Liver (tissue), 8 donors: ENCODE measurements at regions not wholly inside any gene's neighbourhood (a gene's known extent, or its start where the extent isn't known, plus 50 kb on each side); places are given as distances from the start of the nearest gene placed in this dataset.
"Not testable (repeated sequence)": the region's sequence is repeated elsewhere in the genome, so short reads cannot be mapped to it uniquely, and the experiment has no call there.

Experiments used
- DNase-seq: peaks from one replicate; pipeline ENCODE4 v3.0.0-alpha.2; 2017; ENCODE audit warnings: low spot score
- H3K27ac ChIP-seq, 2 donors: one replicate each; pipeline ENCODE4 v1.7.0; 2013; ENCODE audit warnings: inconsistent platforms in 2 of 2, low read length in 2 of 2, control low read depth in 1 of 2, low read depth in 1 of 2, mild to moderate bottlenecking in 1 of 2
- H3K27me3 ChIP-seq, 4 donors: one replicate each; pipeline versions ENCODE4 v1.6.1 to v1.7.0; 2013; ENCODE audit warnings: low read length in 3 of 4, inconsistent platforms in 1 of 4, mild to moderate bottlenecking in 1 of 4, moderate library complexity in 1 of 4; ENCODE audit not compliant: control insufficient read depth in 4 of 4, insufficient read depth in 4 of 4
- H3K36me3 ChIP-seq, 4 donors: one replicate each; pipeline versions ENCODE4 v1.6.1 to v1.7.0; 2013; ENCODE audit warnings: low read length in 3 of 4, mild to moderate bottlenecking in 3 of 4, low read depth in 1 of 4, moderate library complexity in 1 of 4; ENCODE audit not compliant: control insufficient read depth in 4 of 4, insufficient read depth in 3 of 4
- H3K4me1 ChIP-seq, 4 donors: one replicate each; pipeline versions ENCODE4 v1.6.1 to v1.7.0; 2013; ENCODE audit warnings: low read length in 3 of 4, mild to moderate bottlenecking in 3 of 4, moderate library complexity in 1 of 4; ENCODE audit not compliant: control insufficient read depth in 4 of 4, insufficient read depth in 4 of 4
- H3K4me3 ChIP-seq, 3 donors: one replicate each; pipeline versions ENCODE4 v1.6.1 to v1.7.0; 2013; ENCODE audit warnings: low read length in 3 of 3, control low read depth in 1 of 3, low read depth in 1 of 3, mild to moderate bottlenecking in 1 of 3
- H3K9ac ChIP-seq, 2 donors: one replicate each; pipeline ENCODE4 v1.7.0; 2013; ENCODE audit warnings: low read length in 2 of 2, mild to moderate bottlenecking in 2 of 2, moderate library complexity in 2 of 2, control low read depth in 1 of 2, low read depth in 1 of 2
- H3K9me3 ChIP-seq, 4 donors: one replicate each; pipeline versions ENCODE4 v1.6.1 to v1.7.0; 2013; ENCODE audit warnings: low read length in 3 of 4; ENCODE audit not compliant: control insufficient read depth in 4 of 4
- EGR1 ChIP-seq, 2 donors: IDR thresholded peaks; 2 replicates each; pipeline ENCODE4 v1.6.1; 2016 to 2018; ENCODE audit warnings: antibody characterized with exemption in 2 of 2, low read depth in 2 of 2
- FOXA1 ChIP-seq: IDR thresholded peaks from 2 replicates; pipeline ENCODE4 v1.6.1; 2016; ENCODE audit warnings: antibody characterized with exemption
- FOXA2 ChIP-seq: IDR thresholded peaks from 2 replicates; pipeline ENCODE4 v1.6.1; 2016; ENCODE audit warnings: antibody characterized with exemption
- GABPA ChIP-seq, 2 donors: IDR thresholded peaks in 1 of 2; conservative IDR thresholded peaks in 1 of 2; 2 replicates each; pipeline ENCODE4 v1.6.1; 2016; ENCODE audit warnings: antibody characterized with exemption in 2 of 2, mild to moderate bottlenecking in 1 of 2, moderate library complexity in 1 of 2
- HNF4A ChIP-seq, 2 donors: conservative IDR thresholded peaks; 2 replicates each; pipeline ENCODE4 v1.6.1; 2016; ENCODE audit warnings: antibody characterized with exemption in 2 of 2, mild to moderate bottlenecking in 2 of 2
- JUND ChIP-seq, 2 donors: IDR thresholded peaks; 2 replicates each; pipeline ENCODE4 v1.6.1; 2016; ENCODE audit warnings: antibody characterized with exemption in 2 of 2
- NR2F2 ChIP-seq: IDR thresholded peaks from 2 replicates; pipeline ENCODE4 v1.6.1; 2016; ENCODE audit warnings: antibody characterized with exemption
- RAD21 ChIP-seq, 2 donors: IDR thresholded peaks; 2 replicates each; pipeline ENCODE4 v1.6.1; 2016; ENCODE audit warnings: antibody characterized with exemption in 2 of 2, mild to moderate bottlenecking in 2 of 2
- RXRA ChIP-seq, 2 donors: IDR thresholded peaks; 2 replicates each; pipeline ENCODE4 v1.6.1; 2017 to 2018; ENCODE audit warnings: antibody characterized with exemption in 2 of 2, mild to moderate bottlenecking in 1 of 2
- SP1 ChIP-seq: IDR thresholded peaks from 2 replicates; pipeline ENCODE4 v1.6.1; 2018; ENCODE audit warnings: antibody characterized with exemption, mild to moderate bottlenecking
- TAF1 ChIP-seq: conservative IDR thresholded peaks from 2 replicates; pipeline ENCODE4 v1.6.1; 2016; ENCODE audit warnings: antibody characterized with exemption, mild to moderate bottlenecking
- YY1 ChIP-seq: IDR thresholded peaks from 2 replicates; pipeline ENCODE4 v1.6.1; 2016; ENCODE audit warnings: antibody characterized with exemption, mild to moderate bottlenecking
- WGBS: extraction: QIAGEN DNeasy Blood & Tissue Kit; methylation state at CpG from one replicate; pipeline ENCODE4 v1.1.7; 2013; 5-methylcytosine and 5-hydroxymethylcytosine counted together
- TF ChIP-seq, protein P1 (sequence below): fragments of 150-350 bp; IDR thresholded peaks from 2 replicates; pipeline ENCODE4 v1.5.1; 2017; ENCODE audit warnings: improper control_type of control experiment, low read depth, low read length; ENCODE audit not compliant: missing input control
- TF ChIP-seq, protein P2 (sequence below): IDR thresholded peaks from 2 replicates; pipeline ENCODE4 v1.6.1; 2016; ENCODE audit warnings: antibody characterized with exemption
- TF ChIP-seq, protein P3 (sequence below): IDR thresholded peaks from 2 replicates; pipeline ENCODE4 v1.6.1; 2016; ENCODE audit warnings: antibody characterized with exemption
- donor health status: healthy.
- donor health status: healthy.
- donor health status: healthy.
- donor health status: healthy.
- donor health status: healthy.

DNA sequence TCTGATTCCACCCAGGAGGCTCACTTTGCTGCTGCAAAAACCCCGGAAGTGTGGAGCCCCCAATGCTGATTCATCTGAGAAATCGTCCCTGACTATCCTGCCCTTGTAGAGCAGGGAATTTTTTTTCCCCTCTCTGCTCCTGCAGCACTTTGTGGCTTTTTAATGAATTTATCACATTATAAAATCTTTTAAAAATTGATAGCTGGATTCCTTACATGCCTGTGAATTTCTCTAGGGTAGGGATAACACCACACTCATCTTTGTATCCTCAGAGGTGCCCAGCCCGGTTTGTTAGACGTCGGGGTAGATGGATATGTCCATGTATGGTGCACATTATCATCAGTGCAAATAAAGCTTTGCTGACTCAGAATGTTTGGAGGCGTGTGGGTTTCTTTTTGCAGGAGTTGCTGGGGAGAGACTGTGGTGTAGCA lies 185.7 kb downstream of the STK31 start:
- no peaks in the 10 kb centered on the region for H3K9me3 ChIP-seq
- H3K9ac ChIP-seq, result no peak overlapping the region
- WGBS, result 43% methylated on average over 6 of the region's 6 CpGs
- peaks cover 0 to 4% (median 0%) of the 10 kb centered on the region in 4 donors for H3K27me3 ChIP-seq
- no peak for TF ChIP-seq GABPA (IDR thresholded peaks at IDR 0.05 in 1 of 2, conservative IDR thresholded peaks at IDR 0.05 in 1 of 2)
- no peak for TF ChIP-seq HNF4A (conservative IDR thresholded peaks at IDR 0.05)
- TF ChIP-seq EGR1 (IDR thresholded peaks at IDR 0.05; ENCODE audit: low read depth in 2 of 2), result no peak
- TF ChIP-seq JUND (IDR thresholded peaks at IDR 0.05), result no peak
- TF ChIP-seq RAD21 (IDR thresholded peaks at IDR 0.05), result no peak
- no peak for TF ChIP-seq NR2F2
- H3K27ac ChIP-seq, result no peak overlapping the region
- no peaks in the 10 kb centered on the region for H3K36me3 ChIP-seq
- no peaks in the 10 kb centered on the region for H3K4me1 ChIP-seq
- H3K4me3 ChIP-seq, result no peak overlapping the region
- no peak for DNase-seq

DNA sequence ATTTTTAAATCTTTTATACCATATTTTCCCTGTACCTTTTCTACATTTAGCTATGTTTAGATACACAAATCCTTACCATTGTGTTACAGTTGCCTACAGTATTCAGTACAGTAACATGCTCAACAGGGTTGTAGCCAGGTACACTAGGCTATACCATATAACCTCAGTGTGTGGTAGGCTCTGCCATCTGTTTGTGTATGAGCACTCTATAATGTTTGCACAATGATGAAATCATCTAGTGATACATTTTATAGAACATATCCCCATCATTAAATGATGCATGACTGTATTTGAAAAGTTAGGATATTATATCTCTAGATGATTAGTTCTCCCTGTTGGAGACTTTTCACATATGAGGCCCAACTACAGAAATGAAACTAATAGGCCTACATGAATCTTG lies 188.6 kb downstream of the STK31 start:
- Histone ChIP-seq H3K4me1 (no peaks in the 10 kb centered on the region), H3K27ac (no peak overlapping the region), H3K9ac (no peak overlapping the region), H3K9me3 (no peaks in the 10 kb centered on the region), H3K4me3 (no peak overlapping the region), H3K27me3 (no peaks in the 10 kb centered on the region), H3K36me3 (no peaks in the 10 kb centered on the region)
- DNase-seq, result no peak
- no peak for TF ChIP-seq FOXA2
- TF ChIP-seq, protein P1, sequence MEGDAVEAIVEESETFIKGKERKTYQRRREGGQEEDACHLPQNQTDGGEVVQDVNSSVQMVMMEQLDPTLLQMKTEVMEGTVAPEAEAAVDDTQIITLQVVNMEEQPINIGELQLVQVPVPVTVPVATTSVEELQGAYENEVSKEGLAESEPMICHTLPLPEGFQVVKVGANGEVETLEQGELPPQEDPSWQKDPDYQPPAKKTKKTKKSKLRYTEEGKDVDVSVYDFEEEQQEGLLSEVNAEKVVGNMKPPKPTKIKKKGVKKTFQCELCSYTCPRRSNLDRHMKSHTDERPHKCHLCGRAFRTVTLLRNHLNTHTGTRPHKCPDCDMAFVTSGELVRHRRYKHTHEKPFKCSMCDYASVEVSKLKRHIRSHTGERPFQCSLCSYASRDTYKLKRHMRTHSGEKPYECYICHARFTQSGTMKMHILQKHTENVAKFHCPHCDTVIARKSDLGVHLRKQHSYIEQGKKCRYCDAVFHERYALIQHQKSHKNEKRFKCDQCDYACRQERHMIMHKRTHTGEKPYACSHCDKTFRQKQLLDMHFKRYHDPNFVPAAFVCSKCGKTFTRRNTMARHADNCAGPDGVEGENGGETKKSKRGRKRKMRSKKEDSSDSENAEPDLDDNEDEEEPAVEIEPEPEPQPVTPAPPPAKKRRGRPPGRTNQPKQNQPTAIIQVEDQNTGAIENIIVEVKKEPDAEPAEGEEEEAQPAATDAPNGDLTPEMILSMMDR, result no peak
- no peak for TF ChIP-seq TAF1
- TF ChIP-seq SP1, result no peak
- TF ChIP-seq EGR1 (IDR thresholded peaks at IDR 0.05; ENCODE audit: low read depth in 2 of 2), result no peak
- TF ChIP-seq, protein P2, sequence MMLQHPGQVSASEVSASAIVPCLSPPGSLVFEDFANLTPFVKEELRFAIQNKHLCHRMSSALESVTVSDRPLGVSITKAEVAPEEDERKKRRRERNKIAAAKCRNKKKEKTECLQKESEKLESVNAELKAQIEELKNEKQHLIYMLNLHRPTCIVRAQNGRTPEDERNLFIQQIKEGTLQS, result no peak
- no peak for TF ChIP-seq GABPA (IDR thresholded peaks at IDR 0.05 in 1 of 2, conservative IDR thresholded peaks at IDR 0.05 in 1 of 2)
- no peak for TF ChIP-seq FOXA1
- no peak for TF ChIP-seq RXRA (IDR thresholded peaks at IDR 0.05)
- no peak for TF ChIP-seq RAD21 (IDR thresholded peaks at IDR 0.05)
- TF ChIP-seq HNF4A (conservative IDR thresholded peaks at IDR 0.05), result no peak
- TF ChIP-seq YY1, result no peak
- TF ChIP-seq, protein P3, sequence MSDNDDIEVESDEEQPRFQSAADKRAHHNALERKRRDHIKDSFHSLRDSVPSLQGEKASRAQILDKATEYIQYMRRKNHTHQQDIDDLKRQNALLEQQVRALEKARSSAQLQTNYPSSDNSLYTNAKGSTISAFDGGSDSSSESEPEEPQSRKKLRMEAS, result no peak

DNA sequence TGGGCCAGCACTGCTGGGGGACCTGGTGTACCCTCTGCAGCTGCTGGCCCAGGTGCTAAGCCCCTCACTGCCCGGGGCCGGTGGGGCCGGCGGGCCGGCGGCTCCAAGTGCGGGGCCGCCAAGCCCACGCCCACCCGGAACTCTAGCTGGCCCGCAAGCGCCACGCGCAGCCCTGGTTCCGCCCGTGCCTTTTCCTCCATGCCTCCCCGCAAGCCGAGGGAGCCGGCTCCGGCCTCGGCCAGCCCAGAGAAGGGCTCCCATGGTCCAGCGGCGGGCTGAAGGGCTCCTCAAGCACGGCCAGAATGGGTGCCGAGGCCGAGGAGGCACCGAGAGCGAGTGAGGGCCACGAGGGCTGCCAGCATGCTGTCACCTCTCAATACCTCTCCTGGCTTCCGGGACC lies 194.9 kb downstream of the STK31 start:
- not testable (repeated sequence) for H3K4me3 ChIP-seq, H3K27ac ChIP-seq, DNase-seq, H3K9me3 ChIP-seq, H3K27me3 ChIP-seq, H3K4me1 ChIP-seq, H3K9ac ChIP-seq, H3K36me3 ChIP-seq
- WGBS, result 95% methylated on average over 30 of the region's 30 CpGs
